ENCODE measurements at regions not wholly inside any gene's neighbourhood (a gene's known extent, or its start where the extent isn't known, plus 50 kb on each side); places are given as distances from the start of the nearest gene placed in this dataset.
A peak's percentile ranks its signal among the peaks of the same experiment; 100 is the strongest.
"Not testable (repeated sequence)": the region's sequence is repeated elsewhere in the genome, so short reads cannot be mapped to it uniquely, and the experiment has no call there.

- TF ChIP-seq, protein P1, sequence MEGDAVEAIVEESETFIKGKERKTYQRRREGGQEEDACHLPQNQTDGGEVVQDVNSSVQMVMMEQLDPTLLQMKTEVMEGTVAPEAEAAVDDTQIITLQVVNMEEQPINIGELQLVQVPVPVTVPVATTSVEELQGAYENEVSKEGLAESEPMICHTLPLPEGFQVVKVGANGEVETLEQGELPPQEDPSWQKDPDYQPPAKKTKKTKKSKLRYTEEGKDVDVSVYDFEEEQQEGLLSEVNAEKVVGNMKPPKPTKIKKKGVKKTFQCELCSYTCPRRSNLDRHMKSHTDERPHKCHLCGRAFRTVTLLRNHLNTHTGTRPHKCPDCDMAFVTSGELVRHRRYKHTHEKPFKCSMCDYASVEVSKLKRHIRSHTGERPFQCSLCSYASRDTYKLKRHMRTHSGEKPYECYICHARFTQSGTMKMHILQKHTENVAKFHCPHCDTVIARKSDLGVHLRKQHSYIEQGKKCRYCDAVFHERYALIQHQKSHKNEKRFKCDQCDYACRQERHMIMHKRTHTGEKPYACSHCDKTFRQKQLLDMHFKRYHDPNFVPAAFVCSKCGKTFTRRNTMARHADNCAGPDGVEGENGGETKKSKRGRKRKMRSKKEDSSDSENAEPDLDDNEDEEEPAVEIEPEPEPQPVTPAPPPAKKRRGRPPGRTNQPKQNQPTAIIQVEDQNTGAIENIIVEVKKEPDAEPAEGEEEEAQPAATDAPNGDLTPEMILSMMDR (conservative IDR thresholded peaks at IDR 0.05) = no peak
- no peak overlapping the region for H3K27ac ChIP-seq
Measured at GRCh38 chr5:96193946-96194345, 232.3 kb upstream of the ELL2 start.

DNA sequence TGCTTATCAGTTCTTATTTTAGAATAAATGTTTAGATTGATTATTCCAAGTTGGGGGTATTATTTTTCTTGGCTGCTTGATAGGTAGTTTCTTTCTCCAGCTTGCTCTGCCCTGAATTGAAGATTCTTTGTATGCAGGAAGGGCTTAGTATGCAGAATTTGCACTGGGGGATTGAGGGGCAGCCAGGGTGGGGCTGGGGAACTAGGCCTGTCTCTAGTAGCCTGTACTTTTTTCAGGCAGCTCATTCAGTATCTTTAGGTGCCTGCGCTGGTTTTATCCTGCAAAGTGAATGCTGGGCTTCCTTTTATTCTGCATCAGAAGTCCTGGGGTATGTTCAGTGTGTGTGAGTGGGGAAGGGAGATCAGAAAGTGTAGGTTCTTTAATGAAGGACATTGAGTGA is 228.3 kb upstream of the ELL2 start:
- TF ChIP-seq, protein P1 (conservative IDR thresholded peaks at IDR 0.05) = no peak
- no peak overlapping the region for H3K27ac ChIP-seq

DNA sequence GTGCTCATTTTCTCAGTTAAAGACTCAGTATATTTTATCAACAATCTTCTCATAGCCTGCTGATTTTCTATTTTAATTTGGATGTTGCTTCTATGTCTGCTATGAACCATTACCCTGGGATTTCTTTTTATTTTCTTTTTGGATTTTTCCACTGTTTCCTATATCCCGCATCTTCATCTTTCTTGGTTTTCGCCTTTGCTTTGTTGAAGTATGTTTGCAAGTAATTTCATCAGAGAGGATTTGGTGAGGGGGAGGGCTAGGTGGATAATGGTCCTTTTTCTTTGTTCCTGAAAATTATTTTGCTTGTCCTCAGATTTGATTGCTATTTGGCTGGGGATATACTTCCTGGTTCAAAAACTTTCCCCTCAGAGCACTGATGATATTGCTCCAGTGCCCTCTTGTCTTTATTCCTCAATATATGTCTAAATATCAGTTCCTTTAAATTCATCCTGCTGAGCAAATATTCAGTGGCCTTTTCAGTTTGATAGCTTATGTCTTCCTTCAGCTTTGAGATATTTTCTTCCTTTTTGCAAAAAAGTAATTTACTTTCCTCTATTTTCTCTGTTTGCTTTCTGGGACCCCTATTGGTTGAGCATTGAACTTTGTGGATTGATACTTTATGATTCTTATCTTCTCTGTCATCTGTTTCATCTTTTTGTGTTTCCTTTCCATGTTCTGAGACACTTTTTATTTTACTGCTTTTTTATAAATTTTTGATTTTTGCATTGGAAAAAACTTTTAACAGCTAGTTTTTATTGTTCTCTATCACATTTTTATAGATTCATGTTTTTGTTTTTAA is 227.6 kb upstream of the ELL2 start:
- TF ChIP-seq, protein P1 (conservative IDR thresholded peaks at IDR 0.05) = no peak
- no peak overlapping the region for H3K27ac ChIP-seq

DNA sequence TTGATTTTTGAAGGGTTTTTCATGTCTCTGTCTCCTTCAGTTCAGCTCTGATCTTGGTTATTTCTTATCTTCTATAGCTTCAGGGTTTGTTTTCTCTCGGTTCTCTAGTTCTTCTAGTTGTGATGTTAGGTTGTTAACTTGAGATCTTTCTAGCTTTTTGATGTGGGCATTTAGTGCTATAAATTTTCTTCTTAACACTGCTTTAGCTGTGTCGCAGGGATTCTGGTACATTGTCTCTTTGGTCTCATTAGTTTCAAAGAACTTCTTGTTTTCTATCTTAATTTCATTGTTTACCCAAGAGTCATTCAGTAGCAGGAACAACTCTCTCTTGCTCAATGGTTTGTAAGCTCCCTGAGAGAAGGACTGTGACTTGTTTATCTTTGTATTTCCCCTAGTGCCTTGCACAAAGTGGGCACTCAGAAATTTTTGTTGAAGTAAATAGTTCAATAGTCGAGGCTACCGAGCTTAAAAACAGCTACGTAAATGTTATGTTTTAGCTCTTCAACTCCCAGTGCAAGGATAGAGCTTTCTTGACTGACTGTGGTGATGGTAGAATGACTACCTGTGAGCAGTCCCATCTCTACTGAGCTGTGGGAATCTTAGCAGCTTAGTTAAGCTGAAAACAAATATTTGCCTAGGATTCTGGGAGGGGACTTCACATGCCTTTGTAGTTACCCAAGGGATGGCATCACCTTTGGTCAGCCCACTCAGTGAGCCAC is 225.8 kb upstream of the ELL2 start:
- TF ChIP-seq, protein P1 (conservative IDR thresholded peaks at IDR 0.05) = no peak
- H3K27ac ChIP-seq = no peak overlapping the region

- H3K27ac ChIP-seq = not testable (repeated sequence)
Measured at GRCh38 chr5:96184510-96184909, 222.9 kb upstream of the ELL2 start.

GRCh38 chr5:96180684-96181435 is 219.2 kb upstream of the ELL2 start:
- TF ChIP-seq, protein P1 (conservative IDR thresholded peaks at IDR 0.05) = no peak
- H3K27ac ChIP-seq = peak overlapping the region; percentile 51

GRCh38 chr5:96177303-96177869 is 215.7 kb upstream of the ELL2 start:
- H3K27ac ChIP-seq = peak overlapping the region; percentile 55
- TF ChIP-seq, protein P1 (conservative IDR thresholded peaks at IDR 0.05) = no peak

Measured in VCaP (cell line).